ENCODE measurements at regions not wholly inside any gene's neighbourhood (a gene's known extent, or its start where the extent isn't known, plus 50 kb on each side); places are given as distances from the start of the nearest gene placed in this dataset.
"Not testable (repeated sequence)": the region's sequence is repeated elsewhere in the genome, so short reads cannot be mapped to it uniquely, and the experiment has no call there.

DNA sequence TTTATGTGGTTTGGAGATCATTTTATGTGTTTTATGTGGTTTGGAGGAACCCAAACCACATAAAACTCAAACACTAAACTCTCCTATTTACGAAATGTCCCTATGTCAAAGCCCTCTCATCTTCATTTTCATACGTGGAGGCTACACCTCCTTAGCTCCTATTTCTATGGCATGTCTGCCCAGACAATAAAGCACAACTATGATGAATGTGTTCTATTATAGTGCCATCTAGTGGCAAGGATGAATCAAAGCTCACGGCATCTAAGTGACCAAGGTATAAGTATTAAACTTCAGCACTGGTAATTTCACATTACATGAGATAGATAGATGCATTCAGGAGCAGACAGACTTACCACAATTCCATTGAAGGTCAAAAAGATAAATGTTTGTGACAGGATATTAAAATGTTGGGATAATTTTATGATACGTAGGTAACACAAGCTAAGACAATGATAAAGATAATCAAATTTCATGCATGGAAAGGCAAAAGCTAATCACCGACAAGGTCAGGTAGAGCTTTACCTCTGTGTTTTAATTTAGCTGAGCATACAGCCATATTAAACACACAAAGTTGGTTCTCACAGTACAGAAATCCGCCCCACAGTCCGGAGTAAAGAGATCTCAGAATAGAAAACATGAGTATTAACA lies 130.6 kb upstream of the FHIT start:
- peak in 1 of 2 donors; percentile 51 for DNase-seq

DNA sequence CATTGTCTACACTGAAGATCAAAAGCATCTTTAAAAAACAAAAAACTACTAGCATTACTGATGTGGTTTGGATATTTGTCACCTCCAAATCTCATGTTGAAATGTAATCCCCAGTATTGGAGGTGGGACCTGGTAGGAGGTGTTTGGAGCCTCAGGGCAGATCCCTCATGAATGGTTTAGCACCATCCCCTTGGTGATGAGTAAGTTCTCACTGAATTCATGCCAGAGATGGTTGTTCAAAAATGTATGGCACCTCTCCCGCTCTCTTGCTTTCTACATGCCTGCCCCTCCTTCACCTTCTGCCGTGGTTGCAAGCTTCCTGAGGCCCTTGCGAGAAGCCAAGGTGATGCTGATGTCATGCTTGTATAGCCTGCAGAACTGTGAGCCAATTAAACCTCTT lies 136.6 kb upstream of the FHIT start:
- DNase-seq, result no peak

DNA sequence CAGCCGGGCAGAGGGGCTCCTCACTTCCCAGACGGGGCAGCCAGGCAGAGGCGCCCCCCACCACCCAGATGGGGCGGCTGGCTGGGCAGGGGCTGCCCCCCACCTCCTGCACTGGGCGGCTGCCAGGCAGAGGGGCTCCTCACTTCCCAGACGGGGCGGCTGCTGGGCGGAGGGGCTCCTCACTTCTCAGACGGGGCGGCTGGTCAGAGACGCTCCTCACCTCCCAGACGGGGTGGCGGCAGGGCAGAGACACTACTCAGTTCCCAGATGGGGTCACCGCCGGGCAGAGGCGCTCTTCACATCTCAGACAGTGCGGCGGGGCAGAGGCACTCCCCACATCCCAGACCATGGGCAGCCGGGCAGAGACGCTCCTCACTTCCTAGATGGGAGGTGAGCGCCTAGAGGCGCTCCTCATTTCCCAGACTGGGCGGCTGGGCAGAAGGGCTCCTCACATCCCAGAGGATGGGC lies 142.3 kb upstream of the FHIT start:
- DNase-seq, result not testable (repeated sequence)

DNA sequence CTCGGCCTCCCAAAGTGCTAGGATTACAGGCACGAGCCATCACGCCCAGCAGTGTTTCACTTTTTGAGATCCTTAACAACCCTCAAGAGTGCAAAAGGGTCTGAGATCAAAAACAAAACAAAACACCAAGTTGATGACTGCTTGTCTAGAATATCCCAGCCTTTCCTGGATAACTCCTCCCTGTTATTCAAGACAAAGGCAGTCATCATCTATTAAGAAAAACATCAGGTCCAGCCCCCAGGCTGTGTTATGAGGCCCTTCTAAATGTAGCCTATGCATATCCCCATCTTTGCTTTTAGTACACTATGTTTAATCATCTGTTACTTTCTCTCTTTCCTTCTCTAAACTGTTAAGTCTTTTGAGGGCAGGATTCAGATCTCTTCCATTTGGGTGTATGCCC lies 150.1 kb upstream of the FHIT start:
- DNase-seq, result no peak

DNA sequence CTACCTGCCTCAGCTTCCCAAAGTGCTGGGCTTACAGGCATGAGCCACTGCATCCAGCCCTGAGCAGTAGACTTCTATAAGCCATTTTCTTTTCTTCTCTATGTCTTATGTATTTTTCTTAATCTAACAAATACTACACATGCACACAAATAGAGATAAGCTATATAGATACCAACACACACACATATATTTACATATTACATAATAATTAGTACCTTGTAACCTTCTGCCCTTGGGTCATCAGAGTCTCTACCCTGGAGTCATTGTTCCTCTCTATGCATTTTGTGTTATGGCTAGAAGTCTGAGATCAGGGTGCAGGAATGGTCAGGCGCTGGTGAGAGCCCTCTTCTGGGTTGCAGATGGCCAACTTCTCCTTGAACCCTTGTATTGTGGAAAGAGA lies 154.0 kb upstream of the PTPRG start:
- DNase-seq, result no peak

DNA sequence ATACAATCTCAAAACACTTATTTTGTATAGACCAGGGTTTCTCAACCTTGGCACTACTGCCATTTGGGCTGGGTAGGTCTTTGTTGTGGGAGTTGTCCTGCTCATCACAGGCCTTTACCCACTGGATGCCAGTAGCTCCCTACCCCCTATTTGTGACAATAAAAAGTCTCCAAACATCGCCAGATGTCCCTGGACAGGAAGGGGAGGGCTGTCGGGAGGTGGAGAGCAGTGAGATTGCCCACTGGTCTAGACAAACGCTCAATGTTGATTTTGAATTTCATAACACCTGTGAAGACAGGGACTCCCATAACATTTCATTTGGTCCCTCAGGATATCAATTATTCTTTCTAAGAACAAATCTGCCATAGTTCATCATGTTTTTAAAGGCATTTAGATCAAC lies 151.7 kb upstream of the PTPRG start:
- no peak for DNase-seq

DNA sequence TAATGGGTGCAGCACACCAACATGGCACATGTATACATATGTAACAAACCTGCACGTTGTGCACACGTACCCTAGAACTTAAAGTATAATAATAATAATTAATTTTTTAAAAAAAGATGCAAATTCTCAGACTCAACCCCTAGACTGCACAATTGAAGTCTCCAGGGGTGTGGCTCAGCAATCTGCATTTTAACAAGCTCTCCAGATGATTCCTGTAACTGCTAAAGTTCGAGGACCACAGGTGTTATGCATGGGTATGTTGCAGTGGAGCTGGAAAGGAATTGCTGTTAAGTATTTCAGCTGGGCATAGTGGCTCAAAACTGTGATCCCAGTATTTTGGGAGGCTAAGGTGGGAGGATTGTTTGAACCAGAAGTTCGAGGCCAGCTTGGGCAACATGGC lies 151.0 kb upstream of the PTPRG start:
- not testable (repeated sequence) for DNase-seq

DNA sequence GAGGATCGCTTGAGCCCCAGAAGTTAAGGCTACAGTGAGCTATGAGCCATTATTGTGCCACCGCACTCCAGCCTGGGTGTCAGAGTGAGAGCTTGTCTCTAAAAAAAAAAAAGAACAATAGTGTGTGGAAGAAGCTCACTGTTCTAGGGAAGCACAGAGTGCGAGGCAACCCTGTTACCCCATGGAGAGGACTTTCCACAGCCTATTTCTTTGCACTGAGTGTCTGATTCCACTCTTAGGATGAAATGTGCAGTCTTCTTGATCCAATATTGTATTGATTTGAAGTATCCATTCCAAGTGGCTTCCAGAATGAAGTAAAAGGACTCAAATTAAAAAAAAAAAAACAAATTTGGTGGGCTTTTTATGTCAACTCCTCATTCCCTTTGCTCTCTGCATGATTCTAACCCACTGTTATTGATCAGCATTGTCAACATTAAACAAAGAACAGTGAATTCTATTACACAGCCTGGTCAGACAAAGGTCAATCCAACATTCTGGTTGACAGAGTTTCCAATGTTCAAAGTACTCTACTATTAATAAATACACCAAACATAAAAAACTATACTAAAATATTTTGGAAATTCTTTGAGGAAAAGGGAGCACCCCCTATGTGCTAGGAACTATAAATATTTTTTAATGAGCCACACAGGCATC lies 150.2 kb upstream of the PTPRG start:
- no peak for DNase-seq

DNA sequence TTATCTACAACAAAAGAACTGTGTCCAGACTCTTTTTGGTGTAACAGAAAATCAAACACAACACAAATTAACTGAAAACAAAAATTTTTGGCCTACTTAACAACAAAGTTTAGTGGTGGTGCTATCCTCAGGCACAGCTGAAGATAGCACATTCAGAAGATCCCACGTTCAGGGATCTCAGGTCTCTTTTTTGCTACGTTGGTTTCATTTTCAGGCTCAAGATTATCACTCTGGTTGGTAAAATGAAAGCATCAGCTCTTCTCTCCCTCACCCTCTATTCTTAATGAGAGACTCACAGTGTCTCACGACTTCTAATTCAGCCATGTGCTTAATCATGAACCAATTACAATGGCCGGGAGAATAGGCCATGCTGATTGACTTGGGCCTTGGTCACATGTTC lies 146.9 kb upstream of the PTPRG start:
- no peak for DNase-seq

DNA sequence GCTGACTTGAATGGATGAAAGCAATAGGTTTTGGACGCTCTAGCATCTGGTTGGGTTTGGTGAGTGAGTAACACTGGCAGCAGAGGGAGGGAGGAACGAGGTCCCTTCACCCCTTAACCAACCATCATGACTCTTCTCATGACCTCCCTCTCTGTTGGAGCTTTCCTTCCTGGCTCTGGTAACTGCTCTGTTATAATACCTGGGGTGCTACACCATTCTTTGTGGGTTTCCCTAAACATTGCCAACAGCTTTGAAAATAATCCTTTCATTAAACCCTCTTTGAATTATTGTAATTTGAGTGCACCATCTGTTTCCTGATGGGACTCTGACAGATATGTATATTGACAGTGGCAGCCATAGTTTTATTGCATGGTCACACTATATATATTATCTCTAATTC lies 146.2 kb upstream of the PTPRG start:
- no peak for DNase-seq

DNA sequence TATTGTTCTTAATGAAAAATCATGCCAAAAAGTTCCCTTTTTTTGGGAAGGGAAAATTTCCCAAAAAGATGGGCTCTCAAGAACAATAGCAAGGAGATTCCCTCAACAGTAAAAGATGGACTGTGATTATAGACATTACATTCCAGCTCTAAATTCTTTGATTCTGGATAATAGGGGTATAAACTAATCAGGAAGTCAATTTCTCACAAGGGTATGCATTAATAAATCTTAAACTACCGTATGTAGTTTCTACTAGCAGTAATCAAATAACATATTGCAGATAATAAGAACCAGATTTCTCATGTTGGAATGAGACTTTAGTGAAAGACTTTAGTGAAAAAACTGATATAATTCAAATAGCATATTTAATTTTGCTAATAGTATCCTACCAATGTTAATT lies 144.8 kb upstream of the PTPRG start:
- no peak for DNase-seq

DNA sequence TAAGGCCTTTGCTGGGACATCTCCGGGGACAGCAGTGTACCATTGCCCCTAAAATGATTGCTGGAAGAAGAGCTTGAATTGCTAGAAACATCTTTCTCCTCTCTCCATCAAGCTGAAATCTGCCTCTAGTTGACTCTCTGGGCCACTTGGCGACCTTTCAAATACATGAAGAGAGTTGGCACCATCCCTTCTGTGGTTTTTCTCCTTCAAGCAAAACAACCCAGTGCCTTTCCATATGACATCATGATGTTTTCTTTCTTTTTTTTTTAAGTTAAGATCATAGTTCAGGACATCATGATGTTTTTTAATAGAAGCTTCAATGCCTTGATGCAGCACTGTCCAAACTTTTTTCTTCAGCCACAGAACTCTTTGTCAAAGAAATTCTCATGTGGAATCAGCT lies 144.0 kb upstream of the PTPRG start:
- no peak for DNase-seq

DNA sequence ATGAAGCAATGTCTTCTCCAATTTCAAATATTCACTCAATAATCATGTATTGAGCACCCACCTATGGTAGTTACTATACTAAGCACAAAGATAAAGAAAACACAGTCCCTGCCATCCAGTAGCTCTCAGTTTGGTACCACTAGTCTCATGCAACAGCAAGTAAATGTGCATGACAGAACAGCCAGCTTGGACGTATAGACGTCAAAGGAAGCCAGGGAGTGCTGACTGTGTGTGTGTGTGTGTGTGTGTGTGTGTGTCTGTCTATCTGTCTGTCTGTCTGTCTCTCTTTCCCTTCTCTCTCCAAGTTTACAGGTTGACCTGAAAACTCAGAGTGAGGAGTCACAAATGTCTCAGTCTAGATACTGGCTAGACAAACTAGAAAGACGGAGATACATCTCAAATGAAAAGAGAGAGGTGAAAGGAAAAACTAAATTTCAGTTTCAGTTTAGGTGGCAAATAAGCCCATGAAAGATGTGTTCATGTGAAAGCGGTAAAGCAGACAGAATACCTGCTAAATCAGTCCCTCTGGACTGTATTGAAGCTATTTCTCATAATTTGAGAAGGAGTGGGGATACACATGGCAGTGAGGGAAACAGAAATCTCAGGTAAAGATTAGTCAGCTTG lies 141.1 kb upstream of the PTPRG start:
- peak in 1 of 2 donors; percentile 1 for DNase-seq

DNA sequence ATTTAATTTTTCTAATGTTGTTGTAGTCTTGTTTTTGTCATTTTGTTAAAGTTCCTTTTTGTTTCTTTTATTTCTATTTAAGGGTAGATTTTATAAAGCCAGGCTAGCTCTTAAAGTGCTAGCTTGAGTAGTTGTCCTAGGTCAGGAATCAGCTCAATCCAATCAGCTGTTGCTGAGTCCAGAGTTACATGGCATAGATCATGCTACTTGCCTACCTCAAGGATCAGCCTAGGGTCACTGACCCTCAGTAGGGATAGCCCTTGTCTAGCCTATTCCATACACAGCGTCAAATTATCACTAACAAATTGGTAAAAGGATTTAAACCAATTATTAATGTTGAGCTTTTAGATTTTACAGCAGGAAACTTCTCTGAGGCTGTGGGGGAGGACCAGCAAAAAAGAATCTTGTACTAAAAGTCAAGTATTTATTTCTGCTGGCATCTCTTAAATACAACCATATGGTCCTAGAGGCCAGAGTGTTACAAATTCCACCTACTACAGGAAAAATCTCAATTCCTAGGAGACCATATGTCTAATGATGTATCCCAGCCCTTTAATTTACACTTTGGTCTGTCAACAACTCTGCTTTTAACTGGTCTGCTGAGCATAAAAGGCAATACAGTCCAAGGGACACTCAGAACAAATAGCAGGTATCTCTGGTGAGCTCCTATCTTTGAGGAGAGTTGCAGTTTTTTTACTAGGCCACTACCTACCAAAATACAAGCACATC lies 138.3 kb upstream of the PTPRG start:
- no peak for DNase-seq

DNA sequence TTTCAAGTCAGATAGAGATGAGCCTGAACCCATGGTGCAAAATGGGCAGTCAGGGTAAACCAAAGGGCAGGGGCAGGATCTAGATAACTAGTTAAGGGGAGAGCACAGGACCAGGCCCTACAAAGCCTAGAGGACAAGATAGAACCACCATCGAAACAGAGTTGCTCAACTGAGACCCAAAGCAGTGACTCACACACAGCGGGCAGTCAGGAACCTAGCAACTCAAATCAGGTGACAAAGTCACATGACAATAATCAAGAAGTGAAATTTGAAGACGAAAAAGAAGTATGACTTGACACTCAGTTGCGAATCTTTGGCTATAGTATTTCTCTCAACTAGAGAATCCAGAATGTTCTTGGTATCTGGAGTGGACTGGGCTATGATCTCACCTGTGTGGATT lies 136.0 kb upstream of the PTPRG start:
- DNase-seq, result no peak

DNA sequence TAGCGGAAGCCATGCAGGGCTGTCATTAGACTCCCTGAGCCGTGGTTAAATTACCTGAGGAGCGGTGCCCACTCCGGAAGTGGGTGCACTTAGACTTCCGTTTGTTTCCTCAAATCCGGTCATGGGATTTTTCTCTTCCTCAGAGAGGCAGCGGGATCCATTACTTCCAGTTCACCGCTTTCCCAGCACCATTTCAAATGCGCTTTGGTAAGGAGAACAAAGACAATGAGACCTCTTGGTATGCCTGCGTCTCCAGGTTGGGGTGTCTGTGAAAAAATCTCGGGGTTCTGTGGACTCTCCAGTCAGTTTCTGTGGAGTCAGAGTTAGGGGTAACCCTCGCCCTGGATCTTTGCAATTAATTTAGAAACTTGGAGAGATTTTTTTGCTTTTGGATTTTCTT lies 132.3 kb upstream of the PTPRG start:
- DNase-seq, result no peak

DNA sequence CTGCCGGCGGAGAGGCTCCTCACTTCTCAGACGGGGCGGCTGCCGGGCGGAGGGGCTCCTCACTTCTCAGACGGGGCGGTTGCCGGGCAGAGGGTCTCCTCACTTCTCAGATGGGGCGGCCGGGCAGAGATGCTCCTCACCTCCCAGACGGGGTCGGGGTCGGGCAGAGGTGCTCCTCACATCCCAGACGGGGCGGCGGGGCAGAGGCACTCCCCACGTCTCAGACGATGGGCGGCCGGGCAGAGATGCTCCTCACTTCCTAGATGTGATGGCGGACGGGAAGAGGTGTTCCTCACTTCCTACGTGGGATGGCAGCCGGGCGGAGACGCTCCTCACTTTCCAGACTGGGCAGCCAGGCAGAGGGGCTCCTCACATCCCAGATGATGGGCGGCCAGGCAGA lies 126.5 kb upstream of the PTPRG start:
- DNase-seq, result not testable (repeated sequence)

DNA sequence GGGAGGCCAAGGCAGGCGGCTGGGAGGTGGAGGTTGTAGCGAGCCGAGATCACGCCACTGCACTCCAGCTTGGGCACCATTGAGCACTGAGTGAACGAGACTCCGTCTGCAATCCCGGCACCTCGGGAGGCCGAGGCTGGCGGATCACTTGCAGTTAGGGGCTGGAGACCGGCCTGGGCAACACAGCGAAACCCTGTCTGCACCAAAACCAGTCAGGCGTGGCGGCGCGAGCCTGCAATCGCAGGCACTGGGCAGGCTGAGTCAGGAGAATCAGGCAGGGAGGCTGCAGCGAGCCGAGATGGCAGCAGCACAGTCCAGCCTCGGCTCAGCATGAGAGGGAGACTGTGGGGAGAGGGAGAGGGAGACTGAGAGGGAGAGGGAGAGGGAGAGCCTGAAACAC lies 126.0 kb upstream of the PTPRG start:
- DNase-seq, result not testable (repeated sequence)

DNA sequence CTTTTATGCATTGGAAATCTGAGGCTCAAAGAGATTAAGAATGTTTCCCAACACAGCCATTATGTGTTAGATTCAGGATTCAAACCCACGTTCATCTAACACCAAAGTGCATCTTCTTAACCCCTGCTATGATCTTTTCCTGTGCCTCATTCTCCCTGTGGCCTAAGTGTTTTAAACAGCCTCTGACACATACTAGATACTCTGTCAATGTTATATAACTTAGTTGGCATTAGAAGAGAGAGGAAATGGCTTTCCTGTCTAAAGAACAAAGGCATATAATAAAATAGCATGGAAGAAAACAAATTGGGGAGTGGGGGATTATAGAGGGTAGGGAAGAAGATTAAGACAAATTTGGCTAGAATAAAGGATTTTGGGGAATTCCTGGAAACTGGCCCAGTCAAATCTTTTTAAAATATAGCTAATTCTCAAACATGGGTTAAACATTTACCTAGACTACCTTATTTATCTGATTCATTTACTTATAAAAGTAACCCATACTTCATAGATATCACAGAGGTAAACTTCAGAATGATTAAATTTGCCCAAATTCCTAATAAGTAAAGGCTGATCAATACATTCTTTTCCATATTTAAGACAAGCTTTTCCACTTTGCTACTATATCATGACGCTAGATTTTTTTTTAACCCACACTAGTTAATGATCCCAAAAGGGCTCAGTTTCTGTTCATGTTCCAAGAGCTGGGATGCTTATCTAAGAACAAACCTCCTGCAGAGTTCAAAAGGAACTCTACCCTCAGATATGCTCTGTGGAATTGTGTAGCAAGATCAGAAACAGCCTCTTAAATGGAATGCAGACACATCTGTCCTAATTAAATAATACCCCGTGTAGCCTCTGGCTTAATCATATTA lies 122.9 kb upstream of the PTPRG start:
- DNase-seq, result no peak

DNA sequence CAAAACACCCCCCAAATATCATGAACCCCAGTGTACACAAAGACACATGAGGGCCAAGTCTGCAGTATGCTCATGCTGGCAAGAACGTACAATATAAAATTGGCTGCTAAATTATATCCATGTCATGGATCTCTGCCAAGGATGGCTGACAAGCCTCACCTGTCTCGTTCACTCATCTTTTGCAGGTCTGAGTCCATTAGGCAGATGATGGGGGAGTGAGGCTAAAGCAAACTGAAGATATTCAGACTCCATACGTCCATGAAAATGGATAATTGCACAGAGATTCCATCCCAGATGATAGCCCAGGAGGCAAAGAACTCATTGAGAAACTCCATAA lies 122.3 kb upstream of the PTPRG start:
- DNase-seq, result no peak

DNA sequence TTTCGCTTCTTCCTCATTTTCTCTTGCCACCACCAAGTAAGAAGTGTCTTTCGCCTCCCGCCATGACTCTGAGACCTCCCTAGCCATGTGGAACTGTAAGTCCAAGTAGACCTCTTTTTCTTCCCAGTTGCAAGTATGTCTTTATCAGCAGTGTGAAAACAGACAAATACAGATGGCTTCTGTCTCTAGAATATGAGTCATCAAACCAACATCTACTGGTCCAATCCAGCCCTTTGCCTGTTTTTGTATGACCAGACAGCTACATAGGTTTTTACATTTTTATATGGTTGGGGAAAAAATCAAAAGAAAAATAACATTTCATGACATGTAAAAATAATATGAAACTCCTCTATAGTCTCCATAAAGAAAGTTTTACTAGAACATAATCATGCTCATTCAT lies 118.7 kb upstream of the PTPRG start:
- DNase-seq, result no peak

DNA sequence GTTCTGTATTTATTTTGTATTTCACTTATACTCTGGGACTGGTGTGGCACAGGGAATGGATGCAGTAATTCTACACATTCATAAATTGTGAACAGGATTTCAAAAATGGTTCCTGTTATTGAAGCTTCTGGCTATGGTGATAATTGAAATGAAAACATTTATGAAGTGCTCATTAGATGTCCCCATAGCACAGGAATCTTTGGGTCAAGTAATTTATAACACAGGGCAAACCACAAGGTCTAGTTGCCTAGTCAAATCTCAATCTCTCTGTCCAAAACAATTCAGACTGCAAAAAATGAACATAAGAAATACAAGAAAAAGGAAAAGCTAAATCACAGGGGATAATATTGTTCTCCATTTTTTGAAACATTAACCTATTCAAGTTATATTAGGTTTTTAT lies 117.5 kb upstream of the PTPRG start:
- DNase-seq, result no peak

DNA sequence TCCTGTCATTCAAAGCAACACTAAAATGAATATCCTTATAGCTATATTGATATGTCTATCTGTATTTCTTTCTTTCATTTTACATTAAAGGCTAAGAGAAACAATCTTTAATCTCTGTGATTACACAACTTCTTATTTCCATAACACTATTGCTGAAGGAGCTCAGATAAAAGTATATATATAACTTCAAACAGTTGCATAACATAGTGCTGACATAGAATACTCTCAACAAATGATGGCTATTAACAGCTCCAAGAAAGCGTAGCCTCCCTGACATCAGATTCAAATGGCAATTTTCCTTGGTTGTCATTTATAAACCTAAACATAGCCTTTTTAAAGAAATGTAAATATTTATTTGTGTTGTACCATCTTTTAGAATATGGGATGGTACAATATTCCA lies 116.6 kb upstream of the PTPRG start:
- DNase-seq, result no peak

Measured in CD4-positive, alpha-beta T cell treated with Interferon alpha-2 for 1 hour (primary cell).